Osteocyte (in vitro differentiated cells): ENCODE measurements at regions not wholly inside any gene's neighbourhood (a gene's known extent, or its start where the extent isn't known, plus 50 kb on each side); places are given as distances from the start of the nearest gene placed in this dataset.
A peak's percentile ranks its signal among the peaks of the same experiment; 100 is the strongest.

Source experiments
- DNase-seq: peaks from one replicate; pipeline ENCODE4 v3.0.0; 2021; ENCODE audit warnings: mixed read lengths; ENCODE audit not compliant: unreplicated experiment; ENCODE audit errors: extremely low spot score
- H3K27ac Mint-ChIP-seq: one replicate; pipeline ENCODE4 v1.8.0; 2021; ENCODE audit warnings: mild to moderate bottlenecking, mixed read lengths; ENCODE audit not compliant: unreplicated experiment
- H3K27me3 Mint-ChIP-seq: one replicate; pipeline ENCODE4 v1.8.0; 2021; ENCODE audit warnings: mixed read lengths; ENCODE audit not compliant: unreplicated experiment
- H3K36me3 Mint-ChIP-seq: one replicate; pipeline ENCODE4 v1.8.0; 2021; ENCODE audit warnings: mixed read lengths; ENCODE audit not compliant: unreplicated experiment
- H3K4me1 Mint-ChIP-seq: one replicate; pipeline ENCODE4 v1.8.0; 2021; ENCODE audit warnings: mixed read lengths; ENCODE audit not compliant: unreplicated experiment
- H3K4me3 Mint-ChIP-seq: one replicate; pipeline ENCODE4 v1.8.0; 2021; ENCODE audit warnings: mild to moderate bottlenecking, moderate library complexity, mixed read lengths; ENCODE audit not compliant: unreplicated experiment
- H3K9me3 Mint-ChIP-seq: one replicate; pipeline ENCODE4 v1.8.0; 2021; ENCODE audit warnings: mixed read lengths; ENCODE audit not compliant: unreplicated experiment
- TF ChIP-seq, protein P1 (sequence below): fragments of 200-600 bp; sonication (generic); IDR thresholded peaks from 2 replicates; pipeline ENCODE4 v1.5.0; 2021; ENCODE audit warnings: antibody characterized with exemption, mild to moderate bottlenecking, moderate library complexity

DNA sequence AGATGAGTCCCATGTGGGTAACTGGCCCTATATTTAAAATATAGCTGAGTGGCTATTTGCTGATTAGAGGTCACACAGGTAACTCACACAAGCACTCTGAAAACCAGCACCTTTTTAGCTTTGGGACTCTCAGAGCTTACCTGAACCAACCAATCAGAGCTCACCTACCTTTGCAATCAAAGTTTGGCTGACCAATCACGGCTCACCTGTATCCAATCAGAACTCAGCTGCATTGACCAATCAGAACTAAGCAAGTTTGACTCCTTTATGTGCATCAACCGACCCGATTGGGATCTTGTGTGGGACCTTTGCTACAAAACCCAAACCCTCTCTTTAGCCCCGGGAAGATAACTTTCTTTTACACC, 106.8 kb upstream of the NXT1 start:
- Mint-ChIP-seq H3K27ac (no peak overlapping the region), H3K27me3 (peaks cover 11% of the 10 kb centered on the region), H3K4me1 (peaks cover 14% of the 10 kb centered on the region), H3K36me3 (no peaks in the 10 kb centered on the region), H3K9me3 (peaks cover 12% of the 10 kb centered on the region), H3K4me3 (no peak overlapping the region)
- TF ChIP-seq, protein P1, sequence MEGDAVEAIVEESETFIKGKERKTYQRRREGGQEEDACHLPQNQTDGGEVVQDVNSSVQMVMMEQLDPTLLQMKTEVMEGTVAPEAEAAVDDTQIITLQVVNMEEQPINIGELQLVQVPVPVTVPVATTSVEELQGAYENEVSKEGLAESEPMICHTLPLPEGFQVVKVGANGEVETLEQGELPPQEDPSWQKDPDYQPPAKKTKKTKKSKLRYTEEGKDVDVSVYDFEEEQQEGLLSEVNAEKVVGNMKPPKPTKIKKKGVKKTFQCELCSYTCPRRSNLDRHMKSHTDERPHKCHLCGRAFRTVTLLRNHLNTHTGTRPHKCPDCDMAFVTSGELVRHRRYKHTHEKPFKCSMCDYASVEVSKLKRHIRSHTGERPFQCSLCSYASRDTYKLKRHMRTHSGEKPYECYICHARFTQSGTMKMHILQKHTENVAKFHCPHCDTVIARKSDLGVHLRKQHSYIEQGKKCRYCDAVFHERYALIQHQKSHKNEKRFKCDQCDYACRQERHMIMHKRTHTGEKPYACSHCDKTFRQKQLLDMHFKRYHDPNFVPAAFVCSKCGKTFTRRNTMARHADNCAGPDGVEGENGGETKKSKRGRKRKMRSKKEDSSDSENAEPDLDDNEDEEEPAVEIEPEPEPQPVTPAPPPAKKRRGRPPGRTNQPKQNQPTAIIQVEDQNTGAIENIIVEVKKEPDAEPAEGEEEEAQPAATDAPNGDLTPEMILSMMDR = no peak
- DNase-seq = peak; percentile 30

DNA sequence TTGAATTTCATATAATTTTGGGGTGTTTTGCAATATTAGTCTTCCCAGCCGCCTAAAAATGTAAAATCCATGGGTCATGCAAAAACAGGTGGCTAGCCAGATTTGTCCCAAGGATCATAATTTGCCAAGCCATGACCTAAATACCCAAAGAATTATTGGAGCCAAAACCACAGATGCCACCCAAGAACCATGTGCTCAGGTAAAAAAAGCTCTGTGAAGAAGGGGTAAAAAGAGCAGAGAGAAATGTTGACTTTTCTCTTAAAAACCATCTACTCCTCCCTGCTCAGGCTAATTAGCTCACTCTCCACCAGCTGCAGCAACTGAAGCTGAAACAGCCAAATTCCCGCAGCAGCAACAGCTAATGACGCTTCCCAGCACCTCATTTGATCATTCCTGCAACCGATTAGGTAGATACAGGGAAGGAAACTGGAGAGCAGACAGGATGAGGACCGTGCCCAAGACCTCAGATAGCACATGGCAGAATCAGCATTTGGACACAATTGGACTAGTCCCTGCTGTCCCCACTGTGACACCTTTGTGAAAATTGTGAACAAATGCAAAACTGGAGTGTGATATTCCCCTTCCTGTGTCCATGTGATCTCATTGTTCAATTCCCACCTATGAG, 107.9 kb upstream of the NXT1 start:
- DNase-seq = peak; percentile 48
- TF ChIP-seq, protein P1 = no peak
- H3K4me3 Mint-ChIP-seq = no peak overlapping the region
- H3K9me3 Mint-ChIP-seq = peaks cover 14% of the 10 kb centered on the region
- peaks cover 20% of the 10 kb centered on the region for H3K27me3 Mint-ChIP-seq
- peaks cover 9% of the 10 kb centered on the region for H3K4me1 Mint-ChIP-seq
- no peaks in the 10 kb centered on the region for H3K36me3 Mint-ChIP-seq
- no peak overlapping the region for H3K27ac Mint-ChIP-seq

DNA sequence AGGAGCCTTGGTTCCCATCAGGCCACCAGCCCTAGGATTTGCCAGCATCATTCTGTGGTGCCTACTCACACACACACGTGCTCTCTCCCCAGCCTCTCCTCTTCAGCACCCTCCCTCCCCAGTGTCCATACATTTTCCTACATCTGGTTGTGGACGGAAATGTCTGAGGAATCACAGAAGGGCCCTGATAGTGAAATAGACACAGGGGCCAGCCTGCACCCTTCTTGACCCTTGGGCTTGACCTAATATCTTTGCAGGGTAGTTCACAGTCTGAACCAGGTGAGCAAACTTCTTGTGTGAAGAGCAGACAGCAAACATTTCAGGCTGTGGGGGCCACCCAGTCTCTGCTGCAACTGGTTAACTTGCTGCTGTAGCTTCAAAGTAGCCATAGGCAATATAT, 108.5 kb upstream of the NXT1 start:
- Mint-ChIP-seq H3K9me3 (peaks cover 14% of the 10 kb centered on the region), H3K36me3 (peaks cover 3% of the 10 kb centered on the region), H3K4me1 (peaks cover 9% of the 10 kb centered on the region), H3K27ac (no peak overlapping the region), H3K4me3 (no peak overlapping the region), H3K27me3 (peaks cover 26% of the 10 kb centered on the region)
- TF ChIP-seq, protein P1 = no peak
- DNase-seq = peak; percentile 25

DNA sequence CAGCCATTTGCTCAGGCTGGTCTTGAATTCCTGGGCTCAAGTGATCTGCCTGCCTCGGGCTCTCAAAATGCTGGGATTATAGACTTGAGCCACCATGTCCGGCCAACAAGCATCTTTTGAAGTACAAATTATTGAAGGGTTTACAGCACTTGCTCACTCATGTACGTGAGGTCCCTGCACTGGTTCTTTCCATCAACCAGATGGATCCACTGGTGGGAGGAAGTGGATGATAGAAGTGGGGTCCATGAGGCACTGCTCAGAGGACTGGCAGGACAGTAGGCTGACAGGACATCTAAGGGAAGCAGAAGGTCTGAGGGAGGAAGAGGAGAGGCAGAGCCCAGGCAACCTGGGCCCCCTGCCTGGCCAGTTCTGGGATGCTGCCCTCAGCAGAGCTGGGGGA, 109.2 kb upstream of the NXT1 start:
- peaks cover 3% of the 10 kb centered on the region for H3K36me3 Mint-ChIP-seq
- DNase-seq = peak; percentile 69
- peaks cover 14% of the 10 kb centered on the region for H3K9me3 Mint-ChIP-seq
- H3K4me1 Mint-ChIP-seq = peaks cover 5% of the 10 kb centered on the region
- no peak overlapping the region for H3K4me3 Mint-ChIP-seq
- TF ChIP-seq, protein P1 = no peak
- H3K27me3 Mint-ChIP-seq = peaks cover 29% of the 10 kb centered on the region
- no peak overlapping the region for H3K27ac Mint-ChIP-seq

DNA sequence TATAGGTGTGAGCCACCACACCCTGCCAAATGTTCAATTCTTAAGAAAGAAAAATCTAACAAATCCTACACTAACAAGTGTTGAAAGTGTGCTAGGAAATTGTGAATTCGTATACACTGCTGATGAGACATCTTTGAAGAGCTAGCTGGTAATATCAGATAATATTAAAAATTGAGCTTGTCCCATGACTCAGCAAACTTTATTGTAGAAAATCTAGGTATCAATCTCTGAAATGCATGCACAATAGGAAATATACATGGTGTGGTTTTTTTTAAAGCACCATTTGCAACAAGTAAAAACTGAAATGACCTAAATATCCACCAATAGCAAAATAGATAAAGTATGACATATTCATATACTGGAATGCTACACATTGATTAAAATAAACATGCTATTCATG, 110.1 kb upstream of the NXT1 start:
- no peak overlapping the region for H3K27ac Mint-ChIP-seq
- peaks cover 5% of the 10 kb centered on the region for H3K4me1 Mint-ChIP-seq
- H3K4me3 Mint-ChIP-seq = no peak overlapping the region
- peaks cover 33% of the 10 kb centered on the region for H3K27me3 Mint-ChIP-seq
- TF ChIP-seq, protein P1 = no peak
- no peak for DNase-seq
- H3K9me3 Mint-ChIP-seq = peaks cover 14% of the 10 kb centered on the region
- H3K36me3 Mint-ChIP-seq = peaks cover 3% of the 10 kb centered on the region
